ENCODE measurements at regions not wholly inside any gene's neighbourhood (a gene's known extent, or its start where the extent isn't known, plus 50 kb on each side); places are given as distances from the start of the nearest gene placed in this dataset.

DNA sequence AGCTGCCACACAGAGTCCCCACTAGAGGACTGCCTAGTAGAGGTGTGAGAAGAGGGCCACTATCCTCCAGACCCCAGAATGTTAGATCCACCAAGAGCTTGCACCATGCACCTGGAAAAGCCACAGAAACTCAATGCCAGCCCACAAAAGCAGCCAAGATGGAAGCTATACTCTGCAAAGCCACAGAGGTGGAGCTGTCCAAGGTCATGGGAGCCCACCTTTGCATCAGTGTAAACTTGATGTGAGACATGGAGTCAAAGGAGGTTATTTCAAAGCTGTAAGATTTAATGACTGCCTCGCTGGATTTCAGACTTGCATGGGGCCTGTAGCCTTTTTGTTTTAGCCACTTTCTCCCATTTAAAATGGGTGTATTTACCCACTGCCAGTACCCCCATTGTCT, 1030.1 kb upstream of the GRIA3 start:
- no peak for TF ChIP-seq CTCF (conservative IDR thresholded peaks at IDR 0.05)
- no peak overlapping the region for H3K27ac ChIP-seq

DNA sequence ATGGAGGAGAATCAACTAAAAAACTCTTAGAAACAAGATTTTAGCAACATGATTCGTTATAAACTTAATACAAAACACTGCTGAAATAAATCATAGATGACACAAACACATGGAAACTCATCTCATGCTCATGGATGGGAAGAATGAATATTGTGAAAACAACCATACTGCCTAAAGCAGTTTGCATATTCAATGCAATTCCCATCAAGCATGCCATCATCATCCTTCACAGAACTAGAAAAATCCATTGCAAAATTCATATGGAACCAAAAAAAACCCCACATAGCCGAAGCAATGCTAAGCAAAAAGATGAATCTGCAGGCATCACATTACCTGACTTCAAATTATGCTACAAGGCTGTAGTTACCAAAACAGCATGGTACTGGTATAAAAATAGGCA, 1015.8 kb upstream of the GRIA3 start:
- no peak overlapping the region for H3K27ac ChIP-seq
- TF ChIP-seq CTCF (conservative IDR thresholded peaks at IDR 0.05), result no peak

DNA sequence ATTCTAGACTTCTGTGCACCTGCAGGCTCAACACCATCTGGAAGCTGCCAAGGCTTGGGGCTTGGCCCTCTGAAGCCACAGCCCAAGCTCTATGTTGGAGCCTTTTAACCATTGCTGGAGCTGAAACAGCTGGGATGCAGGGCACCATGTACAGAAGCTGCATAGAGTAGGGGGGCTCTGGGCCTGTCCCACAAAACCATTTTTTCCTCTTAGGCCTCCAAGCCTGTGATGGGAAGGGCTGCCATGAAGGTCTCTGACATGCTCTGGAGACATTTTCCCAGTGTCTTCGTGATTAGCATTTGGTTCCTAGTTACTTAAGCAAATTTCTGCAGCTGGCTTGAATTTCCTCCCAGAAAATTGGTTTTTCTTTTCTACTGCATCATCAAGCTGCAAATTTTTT, 999.3 kb upstream of the GRIA3 start:
- no peak for TF ChIP-seq CTCF (conservative IDR thresholded peaks at IDR 0.05)
- no peak overlapping the region for H3K27ac ChIP-seq

- no peak for TF ChIP-seq CTCF (conservative IDR thresholded peaks at IDR 0.05)
- no peak overlapping the region for H3K27ac ChIP-seq
Observed at GRCh38 chrX:122187069-122187713, 996.9 kb upstream of the GRIA3 start.

DNA sequence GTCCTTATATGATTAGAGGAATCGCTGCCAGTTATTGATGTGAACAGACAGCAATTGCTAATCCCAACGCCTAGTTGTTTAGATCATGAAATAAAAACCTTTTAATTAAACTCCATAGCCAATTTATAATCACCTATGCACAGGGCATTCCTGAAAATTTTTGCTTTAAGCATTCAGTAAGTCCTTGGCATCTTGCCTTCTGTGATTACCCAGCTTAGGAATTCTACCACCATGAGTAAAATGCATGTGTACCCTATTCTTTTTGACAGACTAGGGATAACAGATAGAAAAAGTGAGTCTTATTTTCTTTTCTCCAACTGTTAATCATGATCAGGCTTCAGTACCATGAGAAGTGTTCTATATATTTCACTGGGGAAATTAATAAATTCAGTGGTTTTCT, 995.3 kb upstream of the GRIA3 start:
- TF ChIP-seq CTCF (conservative IDR thresholded peaks at IDR 0.05), result no peak
- H3K27ac ChIP-seq, result no peak overlapping the region

- no peak overlapping the region for H3K27ac ChIP-seq
- no peak for TF ChIP-seq CTCF (conservative IDR thresholded peaks at IDR 0.05)
Observed at GRCh38 chrX:122196343-122196742, 987.7 kb upstream of the GRIA3 start.

- no peak for TF ChIP-seq CTCF (conservative IDR thresholded peaks at IDR 0.05)
- no peak overlapping the region for H3K27ac ChIP-seq
Observed at GRCh38 chrX:122203399-122203798, 980.7 kb upstream of the GRIA3 start.
